Stomach smooth muscle (tissue), 2 donors: ENCODE measurements at regions not wholly inside any gene's neighbourhood (a gene's known extent, or its start where the extent isn't known, plus 50 kb on each side); places are given as distances from the start of the nearest gene placed in this dataset.

Source experiments
- H3K27ac ChIP-seq: one replicate; pipeline ENCODE4 v1.7.0; 2013; ENCODE audit warnings: mild to moderate bottlenecking, low read length, inconsistent platforms
- H3K27me3 ChIP-seq, 2 donors: one replicate each; pipeline ENCODE4 v1.7.0; 2013; ENCODE audit warnings: low read length in 2 of 2; ENCODE audit not compliant: insufficient read depth in 2 of 2, control insufficient read depth in 1 of 2
- H3K36me3 ChIP-seq, 2 donors: one replicate each; pipeline ENCODE4 v1.7.0; 2013; ENCODE audit warnings: low read length in 2 of 2; ENCODE audit not compliant: control insufficient read depth in 2 of 2, insufficient read depth in 2 of 2
- H3K4me1 ChIP-seq: one replicate; pipeline ENCODE4 v1.7.0; 2013; ENCODE audit warnings: low read length; ENCODE audit not compliant: control insufficient read depth, insufficient read depth
- H3K4me3 ChIP-seq, 2 donors: one replicate each; pipeline ENCODE4 v1.7.0; 2013; ENCODE audit warnings: low read length in 2 of 2
- H3K9ac ChIP-seq, 2 donors: one replicate each; pipeline ENCODE4 v1.7.0; 2013; ENCODE audit warnings: low read length in 2 of 2, mild to moderate bottlenecking in 1 of 2
- H3K9me3 ChIP-seq, 2 donors: one replicate each; pipeline ENCODE4 v1.7.0; 2013; ENCODE audit warnings: low read length in 2 of 2; ENCODE audit not compliant: control insufficient read depth in 2 of 2
- donor health status: healthy.
- donor health status: Pancreatic carcinoma.

DNA sequence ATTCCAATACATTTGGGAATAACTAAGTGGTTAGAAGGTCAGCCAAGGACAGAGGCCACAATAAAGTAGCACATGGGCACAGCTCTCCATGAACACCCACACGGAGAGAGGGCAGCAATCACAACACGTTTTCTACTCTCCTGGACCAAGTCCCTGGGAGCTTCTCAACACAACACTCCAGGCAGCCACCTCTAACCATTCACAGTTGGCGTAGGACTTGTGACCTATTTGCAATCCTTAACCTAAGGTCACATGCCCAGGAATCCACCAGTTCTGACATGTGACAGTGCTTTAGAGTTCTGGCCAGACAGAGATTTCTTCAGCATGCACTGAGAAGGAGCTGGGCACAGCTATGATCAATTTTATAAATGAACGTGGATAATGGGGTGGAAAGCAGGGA lies 280.8 kb downstream of the SHQ1 start:
- H3K9ac ChIP-seq: no peak overlapping the region
- no peak overlapping the region for H3K27ac ChIP-seq
- H3K9me3 ChIP-seq: no peaks in the 10 kb centered on the region
- H3K27me3 ChIP-seq: peaks cover 0 to 2% of the 10 kb centered on the region in 2 donors
- H3K4me3 ChIP-seq: no peak overlapping the region
- H3K36me3 ChIP-seq: no peaks in the 10 kb centered on the region
- no peaks in the 10 kb centered on the region for H3K4me1 ChIP-seq

DNA sequence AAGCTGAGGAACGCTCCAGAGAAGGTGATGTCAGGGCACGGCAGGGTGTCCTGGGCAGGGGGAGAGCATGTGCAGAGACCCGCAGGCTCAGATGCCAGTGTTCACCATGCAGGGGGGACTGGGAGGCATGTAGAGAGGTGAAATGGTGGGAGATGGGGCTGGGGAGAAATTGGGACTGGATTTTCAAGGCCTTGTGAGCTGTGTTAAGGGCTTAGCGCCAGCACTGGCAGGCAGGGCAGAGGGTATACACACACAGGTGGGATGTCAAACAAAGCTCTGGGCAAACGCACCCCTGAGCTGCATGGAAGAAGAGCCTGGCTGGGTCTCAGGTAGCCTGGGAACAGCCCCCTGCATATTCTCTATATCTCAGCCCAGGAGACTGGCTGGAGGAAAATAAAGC lies 282.7 kb downstream of the SHQ1 start:
- Histone ChIP-seq H3K27ac (no peak overlapping the region), H3K27me3 (no peaks in the 10 kb centered on the region), H3K4me1 (no peaks in the 10 kb centered on the region), H3K9me3 (peaks cover 0 to 4% of the 10 kb centered on the region in 2 donors), H3K9ac (no peak overlapping the region), H3K4me3 (no peak overlapping the region), H3K36me3 (no peaks in the 10 kb centered on the region)

DNA sequence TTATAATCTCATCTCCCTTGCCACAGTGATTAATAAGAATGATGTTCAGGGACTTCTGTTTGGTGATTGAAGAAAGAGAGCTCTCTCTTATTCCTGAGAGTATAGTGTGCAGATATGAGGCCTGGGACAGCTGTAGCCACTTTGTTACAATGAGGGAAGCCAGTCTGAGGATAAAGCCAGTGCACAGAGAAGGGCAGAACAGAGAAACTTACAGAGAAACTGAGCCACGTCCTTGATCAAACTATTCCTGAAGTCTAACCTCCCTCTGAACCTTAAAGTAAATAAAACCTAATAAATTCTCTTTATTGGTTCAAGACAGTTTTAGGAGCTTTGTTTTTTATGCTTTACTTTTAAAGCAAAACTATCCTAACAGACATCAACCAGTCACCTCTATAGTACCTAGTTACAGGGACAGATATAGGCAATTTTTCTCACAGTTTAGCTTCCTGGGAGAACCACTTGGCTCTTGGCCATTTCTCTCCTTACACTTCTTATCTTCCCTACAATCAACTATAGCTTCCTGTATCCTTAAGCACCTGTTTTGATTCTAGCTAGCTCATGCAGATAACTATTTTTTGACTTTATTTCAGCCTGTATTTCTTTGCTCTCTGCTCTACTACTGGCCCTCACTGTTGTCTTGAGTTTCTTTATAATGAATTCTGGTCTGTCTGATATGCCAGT lies 284.4 kb downstream of the SHQ1 start:
- Histone ChIP-seq H3K27me3 (no peaks in the 10 kb centered on the region), H3K4me1 (no peaks in the 10 kb centered on the region), H3K27ac (no peak overlapping the region), H3K9ac (no peak overlapping the region), H3K36me3 (no peaks in the 10 kb centered on the region), H3K9me3 (peaks cover 0 to 4% of the 10 kb centered on the region in 2 donors), H3K4me3 (no peak overlapping the region)

DNA sequence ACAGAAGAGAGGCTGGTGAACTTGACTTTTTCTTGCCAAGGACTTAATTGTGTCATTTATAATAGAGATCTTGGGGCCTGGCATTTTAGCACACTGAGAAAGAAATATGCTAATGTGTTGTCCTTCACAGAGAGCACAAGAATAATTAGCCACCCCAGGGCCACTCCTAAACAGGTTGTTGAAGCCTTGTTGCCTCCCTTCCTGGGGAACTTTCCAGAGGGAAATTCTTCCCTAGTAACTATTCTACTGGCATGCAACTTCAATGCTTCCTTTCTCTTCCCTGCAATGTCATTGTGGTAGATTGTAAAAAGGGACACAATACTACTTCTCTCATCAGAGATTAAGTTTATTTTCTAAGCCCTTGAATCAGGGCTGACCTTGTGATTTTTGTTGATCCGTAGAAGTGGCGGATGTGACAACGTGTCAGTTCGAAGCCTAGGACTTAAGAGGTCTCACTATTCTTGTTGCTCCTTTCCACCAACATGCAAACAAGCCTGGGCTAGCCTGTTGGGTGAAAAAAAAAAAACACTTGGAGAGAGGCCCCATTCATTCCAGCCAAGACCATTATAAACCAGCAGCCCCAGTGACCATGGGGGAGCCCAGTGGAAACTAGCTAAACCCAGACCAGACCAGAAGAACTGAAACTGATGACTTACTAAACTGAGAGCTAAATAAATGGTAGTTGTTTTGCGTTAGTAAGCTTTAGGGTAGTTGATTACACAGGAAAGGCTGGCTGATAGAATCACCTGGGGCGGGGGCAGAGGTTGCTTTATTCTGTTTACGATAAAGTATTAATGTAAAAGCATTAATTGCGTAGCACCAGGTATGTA lies 287.2 kb downstream of the SHQ1 start:
- no peaks in the 10 kb centered on the region for H3K36me3 ChIP-seq
- H3K4me3 ChIP-seq: no peak overlapping the region
- no peak overlapping the region for H3K27ac ChIP-seq
- peaks cover 3 to 4% of the 10 kb centered on the region in 2 donors for H3K9me3 ChIP-seq
- no peak overlapping the region for H3K9ac ChIP-seq
- no peaks in the 10 kb centered on the region for H3K4me1 ChIP-seq
- H3K27me3 ChIP-seq: no peaks in the 10 kb centered on the region

DNA sequence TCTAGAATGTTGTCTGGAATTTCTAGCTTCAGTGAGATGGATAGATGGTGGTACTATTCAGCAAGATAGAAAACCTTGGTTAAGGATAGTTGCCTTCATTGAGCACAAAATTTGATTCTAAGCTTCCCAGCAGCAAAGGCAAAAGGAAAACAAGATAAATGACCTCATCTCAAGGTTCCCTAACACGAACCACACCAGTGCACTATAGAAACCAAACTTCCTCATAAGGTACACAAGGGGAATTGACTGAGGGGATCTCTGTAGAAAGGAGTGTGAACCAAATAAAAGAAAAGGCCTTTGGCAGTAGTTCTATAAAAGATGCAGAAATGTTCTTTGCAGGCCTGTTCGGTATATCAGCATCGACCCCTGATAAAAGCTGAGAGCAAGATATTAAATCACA lies 288.9 kb downstream of the SHQ1 start:
- Histone ChIP-seq H3K36me3 (no peaks in the 10 kb centered on the region), H3K4me3 (no peak overlapping the region), H3K9ac (no peak overlapping the region), H3K4me1 (no peaks in the 10 kb centered on the region), H3K27ac (no peak overlapping the region), H3K27me3 (no peaks in the 10 kb centered on the region), H3K9me3 (peaks cover 3 to 4% of the 10 kb centered on the region in 2 donors)

GRCh38 chr3:72558001-72558400 lies 290.2 kb downstream of the SHQ1 start:
- no peak overlapping the region for H3K4me3 ChIP-seq
- no peaks in the 10 kb centered on the region for H3K27me3 ChIP-seq
- H3K9ac ChIP-seq: no peak overlapping the region
- H3K4me1 ChIP-seq: no peaks in the 10 kb centered on the region
- no peaks in the 10 kb centered on the region for H3K36me3 ChIP-seq
- no peak overlapping the region for H3K27ac ChIP-seq
- H3K9me3 ChIP-seq: peaks cover 3 to 4% of the 10 kb centered on the region in 2 donors

DNA sequence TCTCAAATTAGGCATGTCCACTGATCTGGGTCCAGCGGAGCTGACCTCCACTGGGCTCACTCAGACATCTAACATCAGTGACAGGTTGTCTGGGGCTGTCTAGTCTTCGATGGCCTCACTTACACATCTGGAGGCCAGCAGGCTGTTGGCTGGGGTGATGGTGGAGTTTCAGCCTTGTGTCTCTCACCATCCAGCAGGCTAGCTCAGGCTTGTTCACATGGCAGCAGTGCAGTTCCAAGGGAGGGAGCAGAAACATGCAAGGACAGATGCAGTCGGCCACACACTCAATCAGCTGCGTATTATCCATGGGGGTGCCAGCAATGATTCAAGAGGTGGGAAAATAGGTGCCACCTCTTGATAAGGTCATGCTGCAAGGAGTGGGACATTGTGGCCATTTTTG lies 292.5 kb downstream of the SHQ1 start:
- Histone ChIP-seq H3K4me3 (no peak overlapping the region), H3K9ac (no peak overlapping the region), H3K9me3 (peaks cover 0 to 3% of the 10 kb centered on the region in 2 donors), H3K4me1 (no peaks in the 10 kb centered on the region), H3K27me3 (no peaks in the 10 kb centered on the region), H3K27ac (no peak overlapping the region), H3K36me3 (no peaks in the 10 kb centered on the region)

- no peaks in the 10 kb centered on the region for H3K4me1 ChIP-seq
- H3K9me3 ChIP-seq: peaks cover 0 to 3% of the 10 kb centered on the region in 2 donors
- H3K27ac ChIP-seq: no peak overlapping the region
- H3K27me3 ChIP-seq: no peaks in the 10 kb centered on the region
- no peak overlapping the region for H3K9ac ChIP-seq
- no peaks in the 10 kb centered on the region for H3K36me3 ChIP-seq
- no peak overlapping the region for H3K4me3 ChIP-seq
Observed at GRCh38 chr3:72554689-72555088, 293.6 kb downstream of the SHQ1 start.

- H3K36me3 ChIP-seq: no peaks in the 10 kb centered on the region
- no peak overlapping the region for H3K4me3 ChIP-seq
Observed at GRCh38 chr3:72553298-72553697, 294.9 kb downstream of the SHQ1 start.

DNA sequence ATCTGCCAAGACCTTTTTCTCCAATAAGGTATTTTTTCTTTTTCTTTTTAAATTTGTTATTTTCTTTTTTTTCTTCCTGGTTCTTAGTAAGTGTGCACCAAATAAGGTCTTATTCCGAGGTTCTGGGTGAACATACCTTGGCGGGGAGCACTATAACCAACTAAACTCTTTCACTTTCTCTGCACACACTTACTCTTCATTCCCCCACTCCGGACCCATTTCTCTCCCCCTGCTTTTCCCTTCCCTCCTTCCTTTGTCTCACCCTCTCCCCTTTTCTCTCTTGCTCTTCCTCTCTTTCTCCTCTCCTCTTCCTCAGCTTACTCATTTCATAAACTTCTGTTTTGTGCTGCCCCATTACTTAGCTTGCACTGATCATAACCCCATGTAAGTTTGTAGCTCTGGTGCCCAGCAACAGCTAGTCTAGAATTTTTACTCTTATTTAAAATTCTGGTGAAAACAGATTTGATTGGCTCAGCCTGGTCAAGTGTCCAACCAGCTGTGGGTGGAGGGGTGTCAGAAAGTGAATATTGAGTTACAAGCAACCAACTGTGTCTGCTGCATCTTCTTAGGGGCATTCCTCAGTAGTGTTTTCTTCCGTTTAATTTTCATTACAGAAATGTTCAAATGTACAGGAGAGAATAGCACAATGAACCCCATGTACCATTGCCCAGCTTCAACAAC lies 297.5 kb downstream of the SHQ1 start:
- Histone ChIP-seq H3K4me3 (no peak overlapping the region), H3K27me3 (no peaks in the 10 kb centered on the region), H3K36me3 (no peaks in the 10 kb centered on the region), H3K9ac (no peak overlapping the region), H3K9me3 (no peaks in the 10 kb centered on the region), H3K27ac (no peak overlapping the region), H3K4me1 (no peaks in the 10 kb centered on the region)

More at GRCh38 chr3:72553298-72553697, 294.9 kb downstream of the SHQ1 start:
- Histone ChIP-seq H3K27me3 (no peaks in the 10 kb centered on the region), H3K9me3 (peaks cover 0 to 3% of the 10 kb centered on the region in 2 donors), H3K9ac (no peak overlapping the region), H3K4me1 (no peaks in the 10 kb centered on the region), H3K27ac (no peak overlapping the region)
